Psoas muscle (tissue), 7 donors: ENCODE measurements at regions not wholly inside any gene's neighbourhood (a gene's known extent, or its start where the extent isn't known, plus 50 kb on each side); places are given as distances from the start of the nearest gene placed in this dataset.

Source experiments
- ATAC-seq, 4 donors: fragments of 200-7000 bp; cut with Tn5 transposase; one replicate each; pipeline ENCODE4 v1.9.1; 2020; ENCODE audit warnings: moderate library complexity in 3 of 4, mild to moderate bottlenecking in 2 of 4
- DNase-seq, 2 donors: peaks; one replicate each; pipeline ENCODE4 v3.0.0-alpha.2; 2020
- H3K27ac ChIP-seq: fragments of 200-600 bp; one replicate; pipeline ENCODE4 v1.8.0; 2022
- H3K27me3 ChIP-seq, 3 donors: fragments of 200-600 bp in 1 of 3; one replicate each; pipeline versions ENCODE4 v1.6.1 to v1.8.0; 2013 to 2022; ENCODE audit warnings: low read length in 2 of 3, mild to moderate bottlenecking in 2 of 3, moderate library complexity in 1 of 3; ENCODE audit not compliant: insufficient read depth in 3 of 3
- H3K36me3 ChIP-seq, 2 donors: fragments of 200-600 bp in 1 of 2; one replicate each; pipeline versions ENCODE4 v1.6.1 to v1.8.0; 2013 to 2022; ENCODE audit warnings: low read depth in 1 of 2, mild to moderate bottlenecking in 1 of 2, moderate library complexity in 1 of 2; ENCODE audit not compliant: insufficient read depth in 1 of 2
- H3K4me1 ChIP-seq: fragments of 200-600 bp; one replicate; pipeline ENCODE4 v1.8.0; 2022
- H3K4me3 ChIP-seq: fragments of 200-600 bp; one replicate; pipeline ENCODE4 v1.8.0; 2022; ENCODE audit warnings: mild to moderate bottlenecking
- H3K9me3 ChIP-seq: fragments of 200-600 bp; one replicate; pipeline ENCODE4 v1.8.0; 2022
- WGBS, 3 donors: extraction: QIAGEN DNeasy Blood & Tissue Kit; methylation state at CpG; one replicate each; pipeline versions ENCODE4 v1.1.6 to v1.1.7; 2013; 5-methylcytosine and 5-hydroxymethylcytosine counted together
- intact Hi-C, 2 donors: fragments of 100-400 bp; cut with DNase I; formaldehyde crosslinking; loops; one replicate each; pipeline versions ENCODE4 v1.11.0 to v1.14.2; 2022
- TF ChIP-seq, protein P1 (sequence below): fragments of 200-600 bp; IDR thresholded peaks from one replicate; pipeline ENCODE4 v1.8.0; 2022; ENCODE audit warnings: antibody characterized with exemption
- donor health status: healthy with polysubstance abuse.
- donor health status: DM: no; HTN: no; CAD: no; lungs with moderate emphysema.
- donor health status: Bipolar disorder and iron deficiency.
- donor health status: healthy.
- donor health status: DM: yes; HTN: yes; CAD: no.
- donor health status: DM: no; HTN: no; CAD: no.
- donor health status: DM: yes; HTN: yes; CAD: no.

DNA sequence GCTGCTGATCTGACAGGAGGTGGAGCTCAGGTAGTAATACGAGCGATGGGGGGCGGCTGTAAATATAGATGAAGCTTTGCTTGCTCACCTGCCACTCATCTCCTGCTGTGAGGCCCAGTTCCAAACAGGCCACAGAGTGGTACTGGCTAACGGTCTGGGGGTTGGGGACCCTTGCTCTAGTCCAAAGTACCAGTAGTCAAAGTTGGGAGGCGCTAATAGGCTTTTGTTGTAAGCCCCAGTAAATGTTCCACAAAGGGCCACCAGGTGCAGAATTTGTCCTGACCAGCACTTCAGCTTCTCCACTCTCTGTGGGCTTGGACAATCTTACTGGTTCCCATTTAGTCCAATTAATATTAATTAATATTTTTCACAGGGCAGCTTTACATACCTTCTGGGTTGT is 206.6 kb downstream of the ACTR3B start:
- ATAC-seq = no peak
- H3K36me3 ChIP-seq = no peaks in the 10 kb centered on the region
- 73 to 93% (median 84%) methylated on average over 5 of the region's 5 CpGs for WGBS, 3 donors
- H3K27me3 ChIP-seq = no peaks in the 10 kb centered on the region
- H3K9me3 ChIP-seq = peaks cover 7% of the 10 kb centered on the region
- no peak overlapping the region for H3K4me3 ChIP-seq
- no peaks in the 10 kb centered on the region for H3K4me1 ChIP-seq
- intact Hi-C loops = no loop called here
- no peak overlapping the region for H3K27ac ChIP-seq
- TF ChIP-seq, protein P1, sequence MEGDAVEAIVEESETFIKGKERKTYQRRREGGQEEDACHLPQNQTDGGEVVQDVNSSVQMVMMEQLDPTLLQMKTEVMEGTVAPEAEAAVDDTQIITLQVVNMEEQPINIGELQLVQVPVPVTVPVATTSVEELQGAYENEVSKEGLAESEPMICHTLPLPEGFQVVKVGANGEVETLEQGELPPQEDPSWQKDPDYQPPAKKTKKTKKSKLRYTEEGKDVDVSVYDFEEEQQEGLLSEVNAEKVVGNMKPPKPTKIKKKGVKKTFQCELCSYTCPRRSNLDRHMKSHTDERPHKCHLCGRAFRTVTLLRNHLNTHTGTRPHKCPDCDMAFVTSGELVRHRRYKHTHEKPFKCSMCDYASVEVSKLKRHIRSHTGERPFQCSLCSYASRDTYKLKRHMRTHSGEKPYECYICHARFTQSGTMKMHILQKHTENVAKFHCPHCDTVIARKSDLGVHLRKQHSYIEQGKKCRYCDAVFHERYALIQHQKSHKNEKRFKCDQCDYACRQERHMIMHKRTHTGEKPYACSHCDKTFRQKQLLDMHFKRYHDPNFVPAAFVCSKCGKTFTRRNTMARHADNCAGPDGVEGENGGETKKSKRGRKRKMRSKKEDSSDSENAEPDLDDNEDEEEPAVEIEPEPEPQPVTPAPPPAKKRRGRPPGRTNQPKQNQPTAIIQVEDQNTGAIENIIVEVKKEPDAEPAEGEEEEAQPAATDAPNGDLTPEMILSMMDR = no peak
- no peak for DNase-seq

DNA sequence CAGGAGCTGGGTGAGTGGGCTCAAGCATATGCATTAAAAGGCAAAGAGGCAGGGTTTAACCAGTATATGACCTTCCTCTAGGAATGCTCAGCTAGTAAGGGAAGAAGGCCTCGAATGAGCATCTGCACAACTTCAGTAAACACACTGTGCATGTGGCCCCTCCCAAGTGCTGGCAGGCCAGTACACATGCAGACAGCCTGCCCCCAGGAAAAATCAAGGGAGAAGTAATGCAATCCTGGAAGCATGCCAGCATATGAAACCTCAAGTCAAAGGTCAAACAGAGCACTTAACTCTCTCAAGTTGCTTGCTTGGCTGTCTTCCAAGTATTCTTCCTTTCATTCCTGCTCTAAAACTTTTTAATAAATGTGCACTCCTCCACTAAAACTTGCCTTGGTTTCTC is 208.4 kb downstream of the ACTR3B start:
- no peak for DNase-seq
- Histone ChIP-seq H3K36me3 (no peaks in the 10 kb centered on the region), H3K4me1 (no peaks in the 10 kb centered on the region), H3K27ac (no peak overlapping the region), H3K4me3 (no peak overlapping the region), H3K27me3 (no peaks in the 10 kb centered on the region), H3K9me3 (no peaks in the 10 kb centered on the region)
- ATAC-seq = no peak
- TF ChIP-seq, protein P1 = no peak
- intact Hi-C loops = no loop called here
- WGBS, 3 donors = 44 to 55% (median 49%) methylated on average over 1 of the region's 1 CpG

GRCh38 chr7:152968514-152968913 is 209.0 kb downstream of the ACTR3B start:
- Histone ChIP-seq H3K27me3 (no peaks in the 10 kb centered on the region), H3K36me3 (no peaks in the 10 kb centered on the region), H3K9me3 (no peaks in the 10 kb centered on the region), H3K4me1 (no peaks in the 10 kb centered on the region), H3K27ac (no peak overlapping the region), H3K4me3 (no peak overlapping the region)
- no peak for DNase-seq
- TF ChIP-seq, protein P1 = no peak
- ATAC-seq = no peak
- intact Hi-C loops = no loop called here
- 60 to 65% (median 62%) methylated on average over 3 of the region's 3 CpGs for WGBS, 3 donors

- DNase-seq (no peak), ATAC-seq (no peak)
- Histone ChIP-seq H3K27me3 (no peaks in the 10 kb centered on the region), H3K4me3 (no peak overlapping the region), H3K27ac (no peak overlapping the region), H3K9me3 (no peaks in the 10 kb centered on the region), H3K36me3 (no peaks in the 10 kb centered on the region), H3K4me1 (no peaks in the 10 kb centered on the region)
- WGBS, 3 donors = 23 to 53% (median 39%) methylated on average over 1 of the region's 1 CpG
- intact Hi-C loops = no loop called here
- TF ChIP-seq, protein P1 = no peak
Observed at GRCh38 chr7:152969335-152969734, 209.8 kb downstream of the ACTR3B start.

GRCh38 chr7:152969839-152970238 is 210.3 kb downstream of the ACTR3B start:
- Histone ChIP-seq H3K27me3 (no peaks in the 10 kb centered on the region), H3K4me1 (no peaks in the 10 kb centered on the region), H3K9me3 (no peaks in the 10 kb centered on the region), H3K27ac (no peak overlapping the region), H3K4me3 (no peak overlapping the region), H3K36me3 (no peaks in the 10 kb centered on the region)
- TF ChIP-seq, protein P1 = no peak
- WGBS, 3 donors = 36 to 67% (median 52%) methylated on average over 1 of the region's 1 CpG
- intact Hi-C loops = no loop called here
- ATAC-seq (no peak), DNase-seq (no peak)
